ENCODE measurements at regions not wholly inside any gene's neighbourhood (a gene's known extent, or its start where the extent isn't known, plus 50 kb on each side); places are given as distances from the start of the nearest gene placed in this dataset.

- TF ChIP-seq POLR2AphosphoS5 (IDR thresholded peaks at IDR 0.05; ENCODE audit: low read depth, low read length) (no peak), TAF1 (IDR thresholded peaks at IDR 0.05; ENCODE audit: borderline replicate concordance, insufficient read depth, low read length) (no peak), REST (IDR thresholded peaks at IDR 0.05; ENCODE audit: insufficient read depth in 1 of 2, low read depth in 2 of 2, low read length in 2 of 2) (no peak), SIN3A (IDR thresholded peaks at IDR 0.05; ENCODE audit: borderline replicate concordance, insufficient read depth, low read length) (no peak), FOXP2 (optimal IDR thresholded peaks at IDR 0.05; ENCODE audit: borderline replicate concordance, extremely low read depth, extremely low read length, insufficient read depth) (no peak)
Observed at GRCh38 chr15:46450810-46451182, 816.0 kb downstream of the SQOR start.

GRCh38 chr15:46452297-46452820, 817.5 kb downstream of the SQOR start:
- TF ChIP-seq FOXP2 (optimal IDR thresholded peaks at IDR 0.05; ENCODE audit: borderline replicate concordance, extremely low read depth, extremely low read length, insufficient read depth) (no peak), REST (IDR thresholded peaks at IDR 0.05; ENCODE audit: insufficient read depth in 1 of 2, low read depth in 2 of 2, low read length in 2 of 2) (no peak), SIN3A (IDR thresholded peaks at IDR 0.05; ENCODE audit: borderline replicate concordance, insufficient read depth, low read length) (no peak), TAF1 (IDR thresholded peaks at IDR 0.05; ENCODE audit: borderline replicate concordance, insufficient read depth, low read length) (no peak)

- TF ChIP-seq SIN3A (IDR thresholded peaks at IDR 0.05; ENCODE audit: borderline replicate concordance, insufficient read depth, low read length), result no peak
- no peak for TF ChIP-seq FOXP2 (optimal IDR thresholded peaks at IDR 0.05; ENCODE audit: borderline replicate concordance, extremely low read depth, extremely low read length, insufficient read depth)
Observed at GRCh38 chr15:46456456-46456855, 821.6 kb downstream of the SQOR start.

GRCh38 chr15:46460431-46461094, 825.7 kb downstream of the SQOR start:
- TF ChIP-seq REST (IDR thresholded peaks at IDR 0.05; ENCODE audit: insufficient read depth in 1 of 2, low read depth in 2 of 2, low read length in 2 of 2), result no peak
- no peak for TF ChIP-seq FOXP2 (optimal IDR thresholded peaks at IDR 0.05; ENCODE audit: borderline replicate concordance, extremely low read depth, extremely low read length, insufficient read depth)
- TF ChIP-seq POLR2AphosphoS5 (IDR thresholded peaks at IDR 0.05; ENCODE audit: low read depth, low read length), result no peak
- no peak for TF ChIP-seq SIN3A (IDR thresholded peaks at IDR 0.05; ENCODE audit: borderline replicate concordance, insufficient read depth, low read length)
- no peak for TF ChIP-seq TAF1 (IDR thresholded peaks at IDR 0.05; ENCODE audit: borderline replicate concordance, insufficient read depth, low read length)

- TF ChIP-seq TAF1 (IDR thresholded peaks at IDR 0.05; ENCODE audit: borderline replicate concordance, insufficient read depth, low read length), result no peak
Observed at GRCh38 chr15:46461416-46461815, 826.6 kb downstream of the SQOR start.

- no peak for TF ChIP-seq TAF1 (IDR thresholded peaks at IDR 0.05; ENCODE audit: borderline replicate concordance, insufficient read depth, low read length)
Observed at GRCh38 chr15:46467041-46467440, 832.2 kb downstream of the SQOR start.

GRCh38 chr15:46471096-46471495, 836.3 kb downstream of the SQOR start:
- TF ChIP-seq SIN3A (IDR thresholded peaks at IDR 0.05; ENCODE audit: borderline replicate concordance, insufficient read depth, low read length) (no peak), FOXP2 (optimal IDR thresholded peaks at IDR 0.05; ENCODE audit: borderline replicate concordance, extremely low read depth, extremely low read length, insufficient read depth) (no peak), TAF1 (IDR thresholded peaks at IDR 0.05; ENCODE audit: borderline replicate concordance, insufficient read depth, low read length) (no peak), REST (IDR thresholded peaks at IDR 0.05; ENCODE audit: insufficient read depth in 1 of 2, low read depth in 2 of 2, low read length in 2 of 2) (no peak), POLR2AphosphoS5 (IDR thresholded peaks at IDR 0.05; ENCODE audit: low read depth, low read length) (no peak)
